GM10266 (cell line): ENCODE measurements at regions not wholly inside any gene's neighbourhood (a gene's known extent, or its start where the extent isn't known, plus 50 kb on each side); places are given as distances from the start of the nearest gene placed in this dataset.

Source experiments
- DNase-seq: peaks from one replicate; pipeline ENCODE4 v3.0.0; 2012; ENCODE audit errors: extremely low spot score
- CTCF ChIP-seq: IDR thresholded peaks from 2 replicates; pipeline ENCODE4 v1.5.1; 2012; ENCODE audit warnings: mild to moderate bottlenecking, low read depth; ENCODE audit not compliant: control insufficient read depth, insufficient read depth; ENCODE audit errors: missing control alignments

GRCh38 chr2:136331226-136331625 is 213.3 kb upstream of the CXCR4 start:
- no peak for DNase-seq
- TF ChIP-seq CTCF = no peak

GRCh38 chr2:136328207-136328795 is 210.4 kb upstream of the CXCR4 start:
- TF ChIP-seq CTCF = no peak
- DNase-seq = no peak

GRCh38 chr2:136327162-136327852 is 209.4 kb upstream of the CXCR4 start:
- TF ChIP-seq CTCF = no peak
- DNase-seq = peak; percentile 57

- DNase-seq = no peak
- no peak for TF ChIP-seq CTCF
These were observed 207.9 kb upstream of the CXCR4 start for GRCh38 chr2:136325844-136326331.

GRCh38 chr2:136324966-136325365 is 207.0 kb upstream of the CXCR4 start:
- no peak for TF ChIP-seq CTCF
- no peak for DNase-seq

GRCh38 chr2:136323935-136324334 is 206.0 kb upstream of the CXCR4 start:
- no peak for TF ChIP-seq CTCF
- DNase-seq = no peak

GRCh38 chr2:136323195-136323594 is 205.2 kb upstream of the CXCR4 start:
- DNase-seq = no peak

More at GRCh38 chr2:136323195-136323594, 205.2 kb upstream of the CXCR4 start:
- no peak for TF ChIP-seq CTCF
